OCI-LY1 (cell line): ENCODE measurements at regions not wholly inside any gene's neighbourhood (a gene's known extent, or its start where the extent isn't known, plus 50 kb on each side); places are given as distances from the start of the nearest gene placed in this dataset.

ENCODE experiments used
- H2AFZ ChIP-seq: fragments of 200-600 bp; sonication (generic), shearing (Covaris generic); 2 replicates; pipeline ENCODE4 v1.6.0; 2014; ENCODE audit warnings: antibody characterized with exemption, mild to moderate bottlenecking, low read length
- H3F3A ChIP-seq: fragments of 200-600 bp; sonication (generic), shearing (Covaris generic); 2 replicates; pipeline ENCODE4 v1.6.0; 2014; ENCODE audit warnings: mild to moderate bottlenecking, antibody characterized with exemption, low read length, moderate library complexity; ENCODE audit not compliant: insufficient read depth
- H3K27ac ChIP-seq: fragments of 200-600 bp; sonication (generic); 2 replicates; pipeline ENCODE4 v1.5.1; 2014; ENCODE audit warnings: low read length, mixed run types, mild to moderate bottlenecking, low read depth; ENCODE audit not compliant: poor library complexity, severe bottlenecking
- H3K27me3 ChIP-seq: fragments of 200-600 bp; sonication (generic); 2 replicates; pipeline ENCODE4 v1.6.0; 2014; ENCODE audit warnings: antibody characterized with exemption, mild to moderate bottlenecking, low read length, moderate library complexity; ENCODE audit not compliant: insufficient read depth
- H3K36me3 ChIP-seq: fragments of 200-600 bp; sonication (generic); 2 replicates; pipeline ENCODE4 v1.6.1; 2014; ENCODE audit warnings: mild to moderate bottlenecking, antibody characterized with exemption, low read length, moderate library complexity, mixed read lengths; ENCODE audit not compliant: insufficient read depth
- H3K4me1 ChIP-seq: fragments of 200-600 bp; sonication (generic); 2 replicates; pipeline ENCODE4 v1.5.1; 2014; ENCODE audit warnings: mild to moderate bottlenecking, low read length, moderate library complexity; ENCODE audit not compliant: insufficient read depth, severe bottlenecking
- H3K4me2 ChIP-seq: fragments of 200-600 bp; sonication (generic), shearing (Covaris generic); 2 replicates; pipeline ENCODE4 v1.6.1; 2014; ENCODE audit warnings: low read length
- H3K4me3 ChIP-seq: fragments of 200-600 bp; sonication (generic); 2 replicates; pipeline ENCODE4 v1.5.1; 2014; ENCODE audit warnings: low read length, low read depth, mild to moderate bottlenecking, mixed read lengths; ENCODE audit not compliant: poor library complexity, severe bottlenecking
- H3K79me2 ChIP-seq: fragments of 200-600 bp; shearing (Covaris generic); 2 replicates; pipeline ENCODE4 v1.6.1; 2016; ENCODE audit warnings: mixed run types, low read length, mixed read lengths; ENCODE audit not compliant: insufficient read depth
- H3K9ac ChIP-seq: fragments of 200-600 bp; sonication (generic), shearing (Covaris generic); 2 replicates; pipeline ENCODE4 v1.6.1; 2014; ENCODE audit warnings: mild to moderate bottlenecking, low read length, mixed read lengths
- H3K9me2 ChIP-seq: fragments of 200-600 bp; sonication (generic), shearing (Covaris generic); 2 replicates; pipeline ENCODE4 v1.6.1; 2014; ENCODE audit warnings: low read depth, mild to moderate bottlenecking, low read length, mixed read lengths
- H3K9me3 ChIP-seq: fragments of 200-600 bp; shearing (Covaris generic); 2 replicates; pipeline ENCODE4 v1.6.1; 2014; ENCODE audit warnings: low read length, mixed read lengths
- H4K20me1 ChIP-seq: fragments of 200-600 bp; sonication (generic), shearing (Covaris generic); 2 replicates; pipeline ENCODE4 v1.6.0; 2016; ENCODE audit warnings: mild to moderate bottlenecking, low read length; ENCODE audit not compliant: insufficient read depth
- EZH2 ChIP-seq: fragments of 200-600 bp; sonication (generic), shearing (Covaris generic); IDR thresholded peaks from 2 replicates; pipeline ENCODE4 v1.8.0; 2017; ENCODE audit warnings: borderline replicate concordance, mixed run types, mild to moderate bottlenecking, antibody characterized with exemption, low read length, moderate library complexity, mixed read lengths
- TF ChIP-seq, protein P1 (sequence below): fragments of 200-600 bp; sonication (generic), shearing (Covaris generic); IDR thresholded peaks from 2 replicates; pipeline ENCODE4 v1.5.1; 2017; ENCODE audit warnings: mild to moderate bottlenecking, antibody characterized with exemption, low read length, moderate library complexity, mixed read lengths

DNA sequence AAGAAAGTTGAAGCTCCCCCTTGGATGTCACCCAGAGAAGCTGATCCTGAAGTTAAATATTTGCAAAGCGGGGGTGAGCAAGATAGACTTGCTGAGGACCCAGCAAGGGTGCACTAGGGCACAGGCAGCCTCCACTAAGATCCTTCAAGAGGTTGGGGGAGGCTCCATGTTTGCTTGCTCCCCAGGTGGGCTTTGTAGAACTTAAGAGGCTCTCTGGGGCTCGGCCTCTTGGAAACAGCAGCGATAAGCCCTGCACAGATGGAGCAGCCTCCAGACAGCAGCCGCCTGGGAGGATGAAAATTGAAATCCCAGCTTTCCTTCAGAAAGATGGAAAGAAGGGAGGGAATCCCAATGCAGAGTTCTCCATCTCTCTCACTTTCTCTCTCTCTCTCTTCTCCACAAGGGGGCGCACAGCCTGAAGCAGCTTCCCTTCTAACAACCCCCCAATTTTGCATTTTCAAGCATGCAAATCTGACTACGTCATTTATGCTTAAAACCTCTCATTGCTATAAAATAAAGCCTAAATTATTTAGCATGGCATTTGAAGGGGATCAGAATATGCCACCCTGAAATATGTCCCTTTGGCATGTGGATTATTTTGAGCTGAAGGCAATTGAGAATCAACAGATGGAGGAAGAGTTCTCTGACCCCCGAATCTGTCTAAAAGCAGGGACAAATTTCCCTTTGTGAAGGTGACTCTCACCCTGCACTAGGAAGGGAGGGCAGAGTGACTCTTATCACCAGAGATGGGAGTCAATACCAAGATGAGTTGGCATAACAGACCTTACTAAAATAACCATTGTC is 185.7 kb upstream of the KLHL29 start:
- Histone ChIP-seq H3K36me3 (no peaks in the 10 kb centered on the region), H4K20me1 (no peaks in the 10 kb centered on the region)
- TF ChIP-seq EZH2: no peak
- TF ChIP-seq, protein P1, sequence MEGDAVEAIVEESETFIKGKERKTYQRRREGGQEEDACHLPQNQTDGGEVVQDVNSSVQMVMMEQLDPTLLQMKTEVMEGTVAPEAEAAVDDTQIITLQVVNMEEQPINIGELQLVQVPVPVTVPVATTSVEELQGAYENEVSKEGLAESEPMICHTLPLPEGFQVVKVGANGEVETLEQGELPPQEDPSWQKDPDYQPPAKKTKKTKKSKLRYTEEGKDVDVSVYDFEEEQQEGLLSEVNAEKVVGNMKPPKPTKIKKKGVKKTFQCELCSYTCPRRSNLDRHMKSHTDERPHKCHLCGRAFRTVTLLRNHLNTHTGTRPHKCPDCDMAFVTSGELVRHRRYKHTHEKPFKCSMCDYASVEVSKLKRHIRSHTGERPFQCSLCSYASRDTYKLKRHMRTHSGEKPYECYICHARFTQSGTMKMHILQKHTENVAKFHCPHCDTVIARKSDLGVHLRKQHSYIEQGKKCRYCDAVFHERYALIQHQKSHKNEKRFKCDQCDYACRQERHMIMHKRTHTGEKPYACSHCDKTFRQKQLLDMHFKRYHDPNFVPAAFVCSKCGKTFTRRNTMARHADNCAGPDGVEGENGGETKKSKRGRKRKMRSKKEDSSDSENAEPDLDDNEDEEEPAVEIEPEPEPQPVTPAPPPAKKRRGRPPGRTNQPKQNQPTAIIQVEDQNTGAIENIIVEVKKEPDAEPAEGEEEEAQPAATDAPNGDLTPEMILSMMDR: peak; percentile 80

DNA sequence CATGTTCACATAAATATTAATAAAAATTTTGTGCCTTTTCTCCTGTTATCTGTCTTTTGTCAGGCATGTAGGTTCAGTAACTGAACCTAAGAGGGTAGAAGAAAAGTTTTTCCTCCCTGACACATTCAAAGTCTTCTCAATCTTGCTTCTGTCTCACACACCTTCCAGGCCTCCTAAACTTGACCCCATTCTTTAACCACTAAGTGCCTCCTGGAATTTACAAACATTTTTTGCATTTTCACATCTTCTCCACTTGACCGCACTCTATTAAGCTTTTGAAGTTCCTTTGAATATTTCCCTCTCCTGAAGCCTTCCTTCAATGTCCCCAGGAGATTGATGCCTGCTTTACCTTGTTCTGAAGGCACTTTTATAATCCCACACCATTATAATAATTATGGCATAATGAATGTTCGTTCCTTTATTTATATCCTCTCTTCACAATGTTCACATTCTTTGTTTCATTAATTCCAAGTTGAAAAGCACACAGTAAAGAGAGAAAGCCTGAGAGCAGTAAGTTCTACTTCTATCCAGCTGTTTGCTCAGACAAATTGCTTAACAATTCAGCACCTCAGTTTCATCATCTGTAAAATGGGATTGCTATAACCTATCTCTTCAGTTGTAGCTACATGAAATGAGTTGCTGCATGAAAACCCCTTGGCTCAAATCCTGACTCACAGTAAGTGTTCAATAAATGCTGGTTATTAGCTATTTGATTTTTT is 184.8 kb upstream of the KLHL29 start:
- Histone ChIP-seq H3K27ac (no peak overlapping the region), H3K79me2 (no peaks in the 10 kb centered on the region), H3K9me2 (no peaks in the 10 kb centered on the region), H3K9me3 (no peaks in the 10 kb centered on the region), H3K9ac (no peak overlapping the region), H3K36me3 (no peaks in the 10 kb centered on the region), H4K20me1 (no peaks in the 10 kb centered on the region), H3F3A (no peaks in the 10 kb centered on the region), H3K27me3 (no peaks in the 10 kb centered on the region), H3K4me2 (no peak overlapping the region), H3K4me1 (no peaks in the 10 kb centered on the region), H3K4me3 (no peak overlapping the region), H2AFZ (no peak overlapping the region)
- TF ChIP-seq, protein P1: no peak
- TF ChIP-seq EZH2: no peak

More for the DNA sequence above, 185.7 kb upstream of the KLHL29 start:
- Histone ChIP-seq H3F3A (no peaks in the 10 kb centered on the region), H2AFZ (no peak overlapping the region), H3K4me3 (no peak overlapping the region), H3K4me1 (no peaks in the 10 kb centered on the region), H3K9me3 (no peaks in the 10 kb centered on the region), H3K4me2 (no peak overlapping the region), H3K79me2 (no peaks in the 10 kb centered on the region), H3K27me3 (no peaks in the 10 kb centered on the region), H3K9me2 (no peaks in the 10 kb centered on the region), H3K27ac (no peak overlapping the region), H3K9ac (no peak overlapping the region)

DNA sequence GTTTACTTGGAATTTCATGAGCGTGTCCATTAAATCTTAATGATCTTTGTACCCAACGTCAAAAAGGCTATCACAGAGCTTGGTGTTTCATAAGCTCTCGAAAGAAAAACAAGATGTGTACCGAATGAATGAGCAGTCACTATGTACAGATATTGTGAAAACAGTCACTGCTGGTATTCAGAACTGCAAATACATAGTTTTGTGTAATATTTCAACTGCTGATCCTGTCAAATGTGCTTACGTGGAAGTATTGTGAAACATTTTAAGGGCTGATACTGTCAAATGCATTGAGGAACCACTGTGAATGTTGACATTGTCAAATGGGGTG is 184.2 kb upstream of the KLHL29 start:
- Histone ChIP-seq H3K27me3 (no peaks in the 10 kb centered on the region), H3F3A (no peaks in the 10 kb centered on the region), H2AFZ (no peak overlapping the region), H3K9ac (no peak overlapping the region), H3K4me2 (no peak overlapping the region), H4K20me1 (no peaks in the 10 kb centered on the region), H3K79me2 (no peaks in the 10 kb centered on the region), H3K4me3 (no peak overlapping the region), H3K9me3 (no peaks in the 10 kb centered on the region), H3K9me2 (no peaks in the 10 kb centered on the region), H3K36me3 (no peaks in the 10 kb centered on the region), H3K4me1 (no peaks in the 10 kb centered on the region), H3K27ac (no peak overlapping the region)
- TF ChIP-seq EZH2: no peak
- TF ChIP-seq, protein P1: no peak
